ENCODE measurements at regions not wholly inside any gene's neighbourhood (a gene's known extent, or its start where the extent isn't known, plus 50 kb on each side); places are given as distances from the start of the nearest gene placed in this dataset.
"Not testable (repeated sequence)": the region's sequence is repeated elsewhere in the genome, so short reads cannot be mapped to it uniquely, and the experiment has no call there.

DNA sequence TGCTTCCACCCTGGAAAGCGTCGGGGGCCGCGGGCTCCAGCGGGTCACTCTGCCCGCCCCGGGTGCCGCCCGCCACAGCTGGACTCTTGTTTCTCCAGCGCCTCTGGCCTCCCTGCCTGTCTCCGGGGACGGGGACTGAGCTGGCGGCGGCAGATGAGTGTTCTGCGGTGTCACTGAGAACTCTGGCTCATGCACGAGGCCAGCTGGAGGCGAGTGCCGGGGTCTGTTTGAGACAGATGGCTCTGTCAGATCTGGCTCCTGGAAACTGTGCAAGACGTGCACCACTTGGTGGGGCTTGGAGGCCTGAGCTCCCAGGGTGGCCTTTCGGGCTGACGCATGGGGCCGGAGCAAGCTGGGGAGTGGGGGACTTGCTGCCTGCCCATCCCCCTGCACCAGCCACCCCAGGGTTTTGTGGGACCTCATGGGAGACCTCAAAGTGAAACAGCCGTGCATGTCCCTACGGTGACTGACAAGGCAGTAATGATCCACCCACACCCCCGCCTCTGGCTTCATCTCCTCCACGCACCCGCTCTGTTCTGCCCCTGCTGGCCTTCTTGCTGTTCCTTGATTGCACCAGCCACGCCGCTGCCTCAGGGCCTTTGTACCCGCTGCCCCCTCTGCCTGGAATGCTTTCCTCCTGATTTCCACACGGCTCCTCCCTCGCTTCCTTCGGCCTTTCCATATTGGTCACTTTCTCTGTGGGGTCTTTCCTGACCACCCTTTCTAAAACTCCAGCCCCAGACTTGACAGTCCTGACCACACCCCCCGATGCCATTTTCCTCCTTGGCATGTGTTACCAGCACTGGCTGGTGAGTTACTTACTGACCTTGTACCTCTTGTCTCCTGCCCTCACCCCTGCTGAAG lies 174.9 kb upstream of the CIBAR2 start:
- H3K4me1 ChIP-seq (replicated peaks in 1 of 2), result peaks cover 66 to 71% of the 10 kb centered on the region in 2 donors
- WGBS, 10 experiments, result 0 to 100% (median 33%) methylated on average over 1 to 18 of the region's 34 CpGs; no CpG with 5 or more reads in 1 of the 10 experiments
- peak overlapping the region; percentile 25 to 41 for H3K27ac ChIP-seq
- peak; percentile 61 to 88 (median 84) for ATAC-seq (replicated peaks in 6 of 8)
- H3K4me3 ChIP-seq, result no peak overlapping the region
- in situ Hi-C loops (cut with MboI; ENCODE audit: low pct_unique_long_range_greater_than_20kb in 2 of 9, low sequenced_read_pairs in 9 of 9, unreplicated experiment in 9 of 9), result loop anchor here in 4 of 9 experiments (25.0 kb wide), 4 partner anchors 175 to 425 kb away; partner anchors contain the start of genes CIBAR2 (in 1 of the 4) and GSE1 (in 1 of the 4)

DNA sequence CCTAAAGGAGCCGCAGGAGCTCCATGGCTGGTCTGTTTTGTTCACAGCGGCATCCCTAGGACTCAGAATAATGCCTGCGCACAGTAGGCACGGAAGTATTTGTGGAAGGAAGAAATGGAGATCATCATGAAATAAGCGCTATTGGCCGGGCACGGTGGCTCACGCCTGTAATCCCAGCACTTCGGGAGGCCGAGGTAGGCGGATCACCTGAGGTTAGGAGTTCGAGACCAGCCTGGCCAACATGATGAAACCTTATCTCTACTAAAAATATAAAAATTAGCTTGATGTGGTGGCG lies 175.5 kb upstream of the CIBAR2 start:
- H3K27ac ChIP-seq, result peak overlapping the region; percentile 25 to 41
- in situ Hi-C loops (cut with MboI; ENCODE audit: low pct_unique_long_range_greater_than_20kb in 2 of 9, low sequenced_read_pairs in 9 of 9, unreplicated experiment in 9 of 9), result loop anchor here in 4 of 9 experiments (25.0 kb wide), 4 partner anchors 175 to 425 kb away; partner anchors contain the start of genes CIBAR2 (in 1 of the 4) and GSE1 (in 1 of the 4)
- H3K4me3 ChIP-seq; ATAC-seq (replicated peaks in 6 of 8): not testable (repeated sequence)
- peaks cover 68 to 69% of the 10 kb centered on the region in 2 donors for H3K4me1 ChIP-seq (replicated peaks in 1 of 2)
- WGBS, 10 experiments, result 83 to 100% (median 99%) methylated on average over 1 to 7 of the region's 13 CpGs; no CpG with 5 or more reads in 2 of the 10 experiments

DNA sequence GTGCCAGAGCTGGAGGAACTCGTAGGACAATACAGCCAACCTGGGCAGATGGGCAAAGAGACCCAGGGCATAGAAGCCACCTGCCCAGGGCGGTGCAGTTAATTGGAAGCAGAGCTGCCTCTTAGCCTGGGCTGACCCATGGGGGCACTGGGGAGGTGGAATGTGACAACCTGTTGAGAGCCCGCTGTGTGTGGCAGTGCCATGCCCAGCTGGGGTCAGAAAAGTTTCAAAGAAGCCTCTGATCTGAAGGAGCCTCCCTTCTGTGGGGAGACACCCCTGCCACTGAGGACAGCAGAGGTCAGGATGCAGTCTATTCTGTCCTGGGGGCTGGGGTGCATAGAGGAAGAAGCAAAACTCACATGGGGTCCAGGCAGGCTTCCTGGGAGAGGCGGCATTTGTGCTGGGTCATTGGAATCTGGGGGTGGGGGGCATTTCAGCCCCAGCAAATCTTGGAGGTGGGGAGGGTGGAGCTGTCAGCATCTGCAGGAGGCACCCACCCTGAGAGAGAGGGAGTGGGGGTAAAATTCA lies 176.1 kb upstream of the CIBAR2 start:
- no peak overlapping the region for H3K27ac ChIP-seq
- WGBS, 10 experiments, result 70 to 100% (median 100%) methylated on average over 1 to 4 of the region's 4 CpGs; no CpG with 5 or more reads in 4 of the 10 experiments
- no peak overlapping the region for H3K4me3 ChIP-seq
- ATAC-seq (replicated peaks in 6 of 8), result no peak
- in situ Hi-C loops (cut with MboI; ENCODE audit: low pct_unique_long_range_greater_than_20kb in 2 of 9, low sequenced_read_pairs in 9 of 9, unreplicated experiment in 9 of 9), result loop anchor here in 4 of 9 experiments (25.0 kb wide), 4 partner anchors 176 to 424 kb away; partner anchors contain the start of genes CIBAR2 (in 1 of the 4) and GSE1 (in 1 of the 4)
- peaks cover 67 to 70% of the 10 kb centered on the region in 2 donors for H3K4me1 ChIP-seq (replicated peaks in 1 of 2)

DNA sequence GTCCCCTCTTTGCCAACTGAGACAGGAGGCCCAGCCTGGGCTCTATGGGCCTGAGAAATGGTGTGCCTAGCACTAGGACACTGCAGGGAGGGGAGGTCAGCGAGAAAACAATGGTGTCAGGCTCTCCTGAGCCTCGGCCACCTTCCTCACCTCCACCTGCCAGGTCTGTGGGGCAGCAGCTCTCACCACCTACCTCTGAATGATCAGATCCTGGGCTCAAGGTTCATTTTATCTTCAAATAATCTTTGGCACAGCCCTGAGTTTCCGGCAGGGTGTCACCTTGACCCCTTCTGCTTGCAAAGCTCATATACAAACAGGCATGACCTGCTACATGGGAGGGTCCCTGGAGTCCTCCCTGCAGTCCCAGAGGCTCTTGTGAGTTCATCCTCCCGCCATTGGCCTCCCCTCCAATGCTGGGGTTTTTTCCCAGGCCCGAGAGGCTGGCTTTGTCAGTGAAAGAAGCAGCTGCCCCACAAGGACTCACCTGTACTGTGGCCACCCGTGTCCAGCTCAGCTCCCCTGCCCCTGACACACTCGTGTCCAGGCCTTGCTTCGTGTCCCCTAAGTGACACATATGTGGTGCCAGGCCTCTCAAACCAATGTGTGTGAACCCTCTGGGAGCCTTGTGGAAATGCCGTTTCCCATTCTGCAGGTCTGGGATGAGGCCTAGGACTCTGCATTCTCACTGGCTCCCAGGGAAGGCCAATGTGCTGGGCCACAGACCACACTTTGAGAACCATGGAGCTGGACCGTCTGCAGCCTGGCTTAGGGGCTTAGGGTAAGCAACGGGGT lies 176.8 kb upstream of the CIBAR2 start:
- in situ Hi-C loops (cut with MboI; ENCODE audit: low pct_unique_long_range_greater_than_20kb in 2 of 9, low sequenced_read_pairs in 9 of 9, unreplicated experiment in 9 of 9), result loop anchor here in 4 of 9 experiments (25.0 kb wide), 4 partner anchors 177 to 423 kb away; partner anchors contain the start of genes CIBAR2 (in 1 of the 4) and GSE1 (in 1 of the 4)
- H3K4me1 ChIP-seq (replicated peaks in 1 of 2), result peaks cover 66 to 73% of the 10 kb centered on the region in 2 donors
- no peak overlapping the region for H3K27ac ChIP-seq
- H3K4me3 ChIP-seq, result no peak overlapping the region
- no peak for ATAC-seq (replicated peaks in 6 of 8)
- 40 to 100% (median 92%) methylated on average over 1 to 4 of the region's 11 CpGs; no CpG with 5 or more reads in 4 of the 10 experiments for WGBS, 10 experiments

DNA sequence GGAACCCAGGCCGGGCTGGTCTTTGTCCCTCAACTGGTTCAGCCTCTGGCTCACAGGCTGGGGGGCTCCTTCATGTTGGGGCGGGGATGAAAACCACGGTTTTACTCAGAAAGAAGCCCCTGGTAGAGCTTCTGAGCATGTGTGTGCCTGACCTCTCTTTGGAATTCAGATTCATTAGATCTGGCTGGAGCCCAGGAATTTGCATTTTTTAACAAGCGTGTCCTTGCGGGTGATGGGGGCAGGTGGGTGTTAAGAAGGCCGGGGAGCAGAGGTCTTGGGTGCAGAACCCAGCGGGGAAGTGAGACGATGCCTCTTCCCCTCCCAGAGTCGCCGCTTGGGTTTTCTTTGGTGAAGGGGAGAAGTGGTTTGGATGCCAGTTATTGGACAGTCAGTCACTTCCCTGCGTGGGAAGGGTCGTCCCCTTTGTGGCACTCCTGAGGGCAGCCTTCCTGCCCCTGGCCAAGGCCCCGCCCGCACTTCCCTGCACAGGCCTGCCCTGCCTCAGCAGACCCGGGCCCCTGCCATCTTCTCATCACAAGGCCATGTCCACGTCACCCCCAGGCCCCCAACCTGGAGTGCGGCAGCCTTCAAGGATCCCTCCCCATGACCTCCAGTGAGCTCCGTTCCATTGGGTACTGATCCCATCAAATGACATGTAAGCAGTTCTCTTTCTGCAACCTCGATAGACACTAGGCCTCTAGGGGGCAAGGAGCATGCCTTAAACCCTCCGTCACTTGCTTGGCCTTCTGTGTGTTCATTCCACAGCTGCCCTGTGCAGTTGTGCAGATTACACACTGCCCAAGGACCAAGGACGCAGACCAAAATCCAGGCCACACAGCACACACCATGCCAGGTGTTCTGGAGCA lies 177.7 kb upstream of the CIBAR2 start:
- ATAC-seq (replicated peaks in 6 of 8), result no peak

DNA sequence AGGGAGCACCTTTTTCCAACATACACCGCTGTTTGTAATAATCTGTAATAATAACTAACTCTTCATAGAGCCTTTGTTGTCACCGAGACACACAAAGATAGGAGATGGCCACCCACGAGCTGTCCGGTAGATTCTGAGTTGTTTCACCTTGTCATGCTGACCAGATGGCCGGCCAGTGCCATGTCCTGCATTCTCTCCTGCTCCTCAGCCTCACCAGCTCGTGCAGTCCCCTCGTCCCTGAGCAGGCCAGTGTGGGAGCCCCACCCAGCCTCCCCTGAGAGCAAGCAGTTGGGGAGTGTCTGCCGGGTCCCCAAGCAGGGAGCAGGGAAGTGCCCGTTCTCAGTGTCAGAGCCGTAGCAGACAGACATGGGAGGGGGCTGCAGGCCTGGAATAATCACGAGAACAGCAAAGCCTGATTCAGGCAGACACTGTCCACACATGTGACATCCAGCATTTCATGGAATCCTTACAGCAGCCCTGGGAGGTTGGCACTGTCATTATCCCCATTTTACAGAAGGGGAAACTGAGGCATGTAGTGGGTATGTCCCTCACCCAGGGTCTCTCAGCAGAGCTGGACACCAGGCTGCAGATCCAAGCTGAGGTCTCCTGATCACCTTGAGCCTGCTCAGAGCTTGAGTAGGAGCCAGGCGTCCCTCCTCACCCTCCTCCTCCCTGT lies 178.5 kb upstream of the CIBAR2 start:
- Histone ChIP-seq H3K4me3 (no peak overlapping the region), H3K27ac (peak overlapping the region; percentile 33 to 34), H3K4me1 (replicated peaks in 1 of 2) (peaks cover 58 to 66% of the 10 kb centered on the region in 2 donors)
- in situ Hi-C loops (cut with MboI; ENCODE audit: low pct_unique_long_range_greater_than_20kb in 2 of 9, low sequenced_read_pairs in 9 of 9, unreplicated experiment in 9 of 9), result loop anchor here in 4 of 9 experiments (25.0 kb wide), 4 partner anchors 178 to 422 kb away; partner anchors contain the start of genes CIBAR2 (in 1 of the 4) and GSE1 (in 1 of the 4)
- 25 to 100% (median 63%) methylated on average over 1 to 10 of the region's 12 CpGs; no CpG with 5 or more reads in 4 of the 10 experiments for WGBS, 10 experiments
- ATAC-seq (replicated peaks in 6 of 8), result peak in 1 of 8 experiments; percentile 2

More for the DNA sequence above, 177.7 kb upstream of the CIBAR2 start:
- 52 to 100% (median 93%) methylated on average over 1 to 6 of the region's 21 CpGs; no CpG with 5 or more reads in 2 of the 10 experiments for WGBS, 10 experiments
- peaks cover 57 to 68% of the 10 kb centered on the region in 2 donors for H3K4me1 ChIP-seq (replicated peaks in 1 of 2)
- H3K27ac ChIP-seq, result peak overlapping the region in 1 of 2 donors; percentile 34
- no peak overlapping the region for H3K4me3 ChIP-seq
- in situ Hi-C loops (cut with MboI; ENCODE audit: low pct_unique_long_range_greater_than_20kb in 2 of 9, low sequenced_read_pairs in 9 of 9, unreplicated experiment in 9 of 9), result loop anchor here in 4 of 9 experiments (25.0 kb wide), 4 partner anchors 178 to 422 kb away; partner anchors contain the start of genes CIBAR2 (in 1 of the 4) and GSE1 (in 1 of the 4)

DNA sequence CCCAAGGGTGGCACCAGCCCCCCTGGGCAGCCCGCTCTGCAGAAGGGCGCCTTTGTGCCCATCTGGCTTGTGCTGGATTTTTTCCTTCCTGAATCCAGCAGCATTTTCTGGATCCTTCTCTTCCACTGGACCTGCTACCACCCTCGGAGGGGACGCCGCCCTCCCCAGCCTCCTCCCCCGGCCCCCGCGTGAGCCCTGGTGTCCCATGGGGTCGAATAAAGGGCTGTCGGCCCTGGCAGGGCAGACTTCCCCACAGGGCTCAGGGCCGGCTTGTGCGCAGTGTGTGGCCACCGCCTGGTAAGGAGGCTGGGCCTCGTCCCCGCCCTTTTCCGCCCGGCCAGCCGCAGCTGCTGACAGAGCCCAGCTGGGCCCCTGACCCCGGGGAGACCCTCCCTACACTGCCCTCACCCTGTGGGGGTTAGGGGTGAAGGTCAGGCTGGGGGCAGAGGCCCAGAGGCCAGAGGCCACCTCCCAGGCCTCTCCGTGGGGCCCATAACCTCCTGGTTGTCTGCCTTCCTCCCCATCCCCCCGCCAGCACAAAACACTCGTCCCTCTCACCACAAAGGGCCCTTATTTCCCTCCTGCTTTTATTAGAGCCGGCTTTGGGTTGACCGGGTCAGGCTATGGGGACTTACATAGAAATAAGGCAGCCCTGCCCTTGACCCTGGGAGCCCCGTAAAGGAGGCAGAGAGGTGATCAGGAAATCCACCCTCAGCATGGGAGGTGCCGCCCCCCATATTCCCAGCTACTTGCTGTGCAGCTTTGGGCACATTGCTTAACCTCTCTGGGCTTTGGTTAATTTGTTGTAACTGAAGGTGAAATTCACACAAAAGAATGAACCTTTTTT lies 179.3 kb upstream of the CIBAR2 start:
- in situ Hi-C loops (cut with MboI; ENCODE audit: low pct_unique_long_range_greater_than_20kb in 2 of 9, low sequenced_read_pairs in 9 of 9, unreplicated experiment in 9 of 9), result loop anchor here in 4 of 9 experiments (25.0 kb wide), 4 partner anchors 179 to 421 kb away; partner anchors contain the start of genes CIBAR2 (in 1 of the 4) and GSE1 (in 1 of the 4)
- Histone ChIP-seq H3K27ac (peak overlapping the region in 1 of 2 donors; percentile 33), H3K4me1 (replicated peaks in 1 of 2) (peaks cover 51 to 59% of the 10 kb centered on the region in 2 donors), H3K4me3 (no peak overlapping the region)
- peak in 7 of 8 experiments; percentile 23 to 60 (median 41) for ATAC-seq (replicated peaks in 6 of 8)
- 27 to 100% methylated on average over 1 to 5 of the region's 26 CpGs; no CpG with 5 or more reads in 8 of the 10 experiments for WGBS, 10 experiments

DNA sequence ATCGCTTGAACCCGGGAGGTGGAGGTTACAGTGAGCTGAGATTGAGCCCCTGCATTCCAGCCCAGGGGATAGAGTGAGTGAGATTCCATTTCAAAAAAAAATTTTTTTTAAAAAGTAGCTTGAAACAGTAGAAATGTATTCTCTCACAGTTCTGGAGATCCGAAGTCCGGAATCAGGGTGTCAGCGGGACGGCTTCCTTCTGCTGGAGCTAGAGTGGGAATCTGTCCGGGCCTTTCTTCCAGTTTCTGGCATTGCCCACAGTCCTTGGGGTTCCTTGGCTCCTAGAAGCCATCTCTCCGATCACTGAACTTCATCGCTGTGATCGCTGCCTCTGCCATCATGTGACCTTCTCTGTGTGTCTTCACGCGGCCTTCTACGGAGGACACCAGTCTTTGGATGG lies 181.2 kb upstream of the CIBAR2 start:
- H3K27ac ChIP-seq, result no peak overlapping the region
- in situ Hi-C loops (cut with MboI; ENCODE audit: low pct_unique_long_range_greater_than_20kb in 2 of 9, low sequenced_read_pairs in 9 of 9, unreplicated experiment in 9 of 9), result loop anchor here in 4 of 9 experiments (25.0 kb wide), 4 partner anchors 181 to 419 kb away; partner anchors contain the start of genes CIBAR2 (in 1 of the 4) and GSE1 (in 1 of the 4)
- WGBS, 10 experiments, result 90 to 100% (median 96%) methylated on average over 2 to 13 of the region's 13 CpGs; no CpG with 5 or more reads in 1 of the 10 experiments
- no peak overlapping the region for H3K4me3 ChIP-seq
- ATAC-seq (replicated peaks in 6 of 8), result no peak
- peaks cover 38 to 46% of the 10 kb centered on the region in 2 donors for H3K4me1 ChIP-seq (replicated peaks in 1 of 2)

DNA sequence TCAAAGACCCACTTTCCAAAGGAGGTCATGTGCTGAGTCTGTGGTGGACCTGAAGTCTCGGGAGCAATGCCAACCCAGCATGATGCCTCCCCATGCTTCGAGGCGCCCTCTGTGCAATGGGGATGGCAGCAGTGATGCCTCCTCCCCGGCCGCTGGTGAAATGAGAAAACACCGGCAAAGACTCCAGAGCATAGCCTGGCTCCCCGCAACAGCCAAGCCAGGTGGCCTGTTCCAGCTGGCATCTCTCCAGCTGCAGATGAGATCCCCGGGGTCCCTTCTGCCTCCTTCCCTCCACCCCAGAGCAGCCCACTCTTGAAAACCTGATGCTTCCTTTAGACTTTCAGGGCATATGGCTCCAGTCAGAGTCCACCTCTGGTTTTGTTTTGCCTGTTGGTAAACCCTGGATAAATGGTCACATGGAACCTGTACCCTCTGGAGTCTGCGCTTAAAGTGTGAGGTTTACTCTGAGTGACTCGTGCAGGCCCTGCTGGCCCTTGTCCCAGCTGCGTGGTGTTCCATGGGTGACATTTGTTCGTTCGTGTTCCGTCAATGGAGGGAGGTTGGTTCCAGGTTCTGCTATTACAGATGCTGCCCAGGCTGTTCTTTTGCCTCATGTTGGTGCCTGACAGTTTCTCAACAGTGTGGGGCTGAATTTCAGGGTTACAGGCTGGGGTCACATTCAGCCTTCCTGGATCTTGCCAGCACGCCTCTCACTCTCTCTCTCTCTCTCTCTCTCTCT lies 181.8 kb upstream of the CIBAR2 start:
- ATAC-seq (replicated peaks in 6 of 8), result no peak
- H3K27ac ChIP-seq, result no peak overlapping the region
- H3K4me3 ChIP-seq, result no peak overlapping the region
- peaks cover 37 to 43% of the 10 kb centered on the region in 2 donors for H3K4me1 ChIP-seq (replicated peaks in 1 of 2)
- WGBS, 10 experiments, result 70 to 100% (median 82%) methylated on average over 1 to 9 of the region's 15 CpGs; no CpG with 5 or more reads in 4 of the 10 experiments
- in situ Hi-C loops (cut with MboI; ENCODE audit: low pct_unique_long_range_greater_than_20kb in 2 of 9, low sequenced_read_pairs in 9 of 9, unreplicated experiment in 9 of 9), result loop anchor here in 4 of 9 experiments (25.0 kb wide), 4 partner anchors 182 to 418 kb away; partner anchors contain the start of genes CIBAR2 (in 1 of the 4) and GSE1 (in 1 of the 4)

Measured in motor neuron (in vitro differentiated cells).